ENCODE measurements at regions not wholly inside any gene's neighbourhood (a gene's known extent, or its start where the extent isn't known, plus 50 kb on each side); places are given as distances from the start of the nearest gene placed in this dataset.
"Not testable (repeated sequence)": the region's sequence is repeated elsewhere in the genome, so short reads cannot be mapped to it uniquely, and the experiment has no call there.

DNA sequence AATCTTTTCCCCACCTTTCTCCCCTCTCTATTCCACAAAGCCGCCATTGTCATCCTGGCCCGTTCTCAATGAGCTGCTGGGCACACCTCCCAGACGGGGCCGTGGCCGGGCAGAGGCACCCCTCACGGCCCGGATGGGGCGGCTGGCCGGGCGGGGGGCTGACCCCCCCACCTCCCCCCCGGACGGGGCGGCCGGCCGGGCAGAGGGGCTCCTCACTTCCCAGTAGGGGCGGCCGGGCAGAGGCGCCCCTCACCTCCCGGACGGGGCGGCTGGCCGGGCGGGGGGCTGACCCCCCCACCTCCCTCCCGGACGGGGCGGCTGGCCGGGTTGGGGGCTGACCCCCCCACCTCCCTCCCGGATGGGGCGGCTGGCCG lies 85.6 kb downstream of the OR2B2 start:
- DNase-seq (ENCODE audit: low spot score) = not testable (repeated sequence)

- DNase-seq (ENCODE audit: low spot score) = not testable (repeated sequence)
Measured at GRCh38 chr6:27825848-27826611, 86.2 kb downstream of the OR2B2 start.

GRCh38 chr6:27825025-27825793 lies 87.0 kb downstream of the OR2B2 start:
- DNase-seq (ENCODE audit: low spot score) = no peak

DNA sequence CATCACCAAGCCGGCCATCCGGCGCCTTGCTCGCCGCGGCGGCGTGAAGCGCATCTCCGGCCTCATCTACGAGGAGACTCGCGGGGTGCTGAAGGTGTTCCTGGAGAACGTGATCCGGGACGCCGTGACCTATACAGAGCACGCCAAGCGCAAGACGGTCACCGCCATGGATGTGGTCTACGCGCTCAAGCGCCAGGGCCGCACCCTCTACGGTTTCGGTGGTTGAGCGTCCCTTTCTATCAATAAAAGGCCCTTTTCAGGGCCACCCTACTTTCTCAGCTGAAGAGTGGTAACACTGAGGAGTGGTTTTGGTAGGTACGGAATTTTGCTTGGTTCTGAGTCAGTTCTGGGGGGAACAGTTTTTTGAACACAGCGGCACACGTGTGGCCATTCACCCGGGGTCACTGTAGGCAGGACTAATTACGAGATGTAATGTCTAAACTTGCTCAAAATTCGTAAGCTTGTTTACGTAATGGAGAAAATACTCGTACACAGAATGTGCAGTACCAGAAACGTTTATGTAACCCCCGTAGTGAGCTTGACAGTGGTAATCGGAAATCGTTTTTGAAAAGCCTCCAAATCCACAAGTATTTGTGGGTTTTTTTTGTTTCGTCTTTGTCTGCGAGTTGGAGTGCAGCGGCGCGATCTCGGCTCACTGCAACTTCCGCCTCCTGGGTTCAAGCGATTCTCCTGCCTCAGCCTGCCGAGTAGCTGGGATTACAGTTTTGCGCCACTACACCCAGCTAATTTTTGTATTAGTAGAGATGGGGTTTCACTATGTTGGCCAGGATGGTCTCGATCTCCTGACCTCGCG lies 87.8 kb downstream of the OR2B2 start:
- peak; percentile 43 for DNase-seq (ENCODE audit: low spot score)

DNA sequence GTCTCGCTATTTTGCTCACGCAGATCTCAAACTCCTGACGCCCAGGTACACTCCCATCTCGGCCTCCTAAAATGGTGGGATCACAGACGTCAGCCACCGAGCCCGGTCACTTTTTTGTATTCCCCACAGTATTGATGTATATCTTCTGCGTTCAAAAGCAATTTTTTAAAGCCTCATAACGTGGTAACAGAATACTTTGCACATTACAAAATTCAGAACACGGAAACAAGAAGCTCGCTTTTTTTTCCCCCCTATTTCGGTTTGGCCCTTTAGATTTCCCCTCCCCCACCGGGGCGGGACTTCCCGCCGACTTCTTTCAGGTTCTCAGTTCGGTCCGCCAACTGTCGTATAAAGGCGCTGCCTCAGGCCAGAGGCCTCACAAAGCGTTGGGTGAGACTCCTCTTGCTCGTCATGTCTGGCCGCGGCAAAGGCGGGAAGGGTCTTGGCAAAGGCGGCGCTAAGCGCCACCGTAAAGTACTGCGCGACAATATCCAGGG lies 88.4 kb downstream of the OR2B2 start:
- peak; percentile 78 for DNase-seq (ENCODE audit: low spot score)

- no peak for DNase-seq (ENCODE audit: low spot score)
Measured at GRCh38 chr6:27816906-27817305, 95.3 kb downstream of the OR2B2 start.

DNA sequence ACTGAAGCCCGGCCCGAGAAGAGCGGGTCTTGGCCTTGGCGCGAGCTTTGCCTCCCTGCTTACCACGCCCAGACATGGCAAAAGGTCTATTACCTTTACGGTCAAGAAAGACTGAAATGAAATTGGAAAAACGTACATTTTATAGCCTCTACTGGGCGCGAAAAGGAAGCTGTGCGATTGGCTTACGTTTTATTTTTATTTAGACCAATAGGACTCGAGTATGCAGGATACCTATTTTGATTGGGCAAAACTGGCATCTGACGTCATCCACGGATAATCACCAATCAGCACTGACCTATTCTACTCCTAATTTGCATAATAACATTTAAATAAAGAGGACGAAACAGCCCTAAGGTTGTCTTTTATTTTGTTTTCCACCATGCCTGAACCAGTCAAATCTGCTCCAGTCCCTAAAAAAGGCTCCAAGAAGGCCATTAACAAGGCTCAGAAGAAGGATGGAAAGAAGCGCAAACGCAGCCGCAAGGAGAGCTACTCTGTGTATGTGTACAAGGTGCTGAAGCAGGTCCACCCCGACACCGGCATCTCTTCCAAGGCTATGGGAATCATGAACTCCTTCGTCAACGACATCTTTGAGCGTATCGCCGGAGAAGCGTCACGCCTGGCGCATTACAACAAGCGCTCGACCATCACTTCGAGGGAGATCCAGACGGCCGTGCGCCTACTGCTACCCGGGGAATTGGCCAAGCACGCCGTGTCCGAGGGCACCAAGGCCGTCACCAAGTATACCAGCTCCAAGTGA lies 97.4 kb downstream of the OR2B2 start:
- peak; percentile 94 for DNase-seq (ENCODE audit: low spot score)

DNA sequence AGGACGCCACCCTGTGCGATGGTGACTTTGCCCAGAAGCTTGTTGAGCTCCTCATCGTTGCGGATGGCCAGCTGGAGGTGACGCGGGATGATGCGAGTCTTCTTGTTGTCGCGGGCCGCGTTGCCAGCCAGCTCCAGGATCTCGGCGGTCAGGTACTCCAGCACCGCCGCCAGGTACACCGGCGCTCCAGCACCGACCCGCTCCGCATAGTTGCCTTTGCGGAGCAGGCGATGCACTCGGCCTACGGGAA lies 97.9 kb downstream of the OR2B2 start:
- not testable (repeated sequence) for DNase-seq (ENCODE audit: low spot score)

DNA sequence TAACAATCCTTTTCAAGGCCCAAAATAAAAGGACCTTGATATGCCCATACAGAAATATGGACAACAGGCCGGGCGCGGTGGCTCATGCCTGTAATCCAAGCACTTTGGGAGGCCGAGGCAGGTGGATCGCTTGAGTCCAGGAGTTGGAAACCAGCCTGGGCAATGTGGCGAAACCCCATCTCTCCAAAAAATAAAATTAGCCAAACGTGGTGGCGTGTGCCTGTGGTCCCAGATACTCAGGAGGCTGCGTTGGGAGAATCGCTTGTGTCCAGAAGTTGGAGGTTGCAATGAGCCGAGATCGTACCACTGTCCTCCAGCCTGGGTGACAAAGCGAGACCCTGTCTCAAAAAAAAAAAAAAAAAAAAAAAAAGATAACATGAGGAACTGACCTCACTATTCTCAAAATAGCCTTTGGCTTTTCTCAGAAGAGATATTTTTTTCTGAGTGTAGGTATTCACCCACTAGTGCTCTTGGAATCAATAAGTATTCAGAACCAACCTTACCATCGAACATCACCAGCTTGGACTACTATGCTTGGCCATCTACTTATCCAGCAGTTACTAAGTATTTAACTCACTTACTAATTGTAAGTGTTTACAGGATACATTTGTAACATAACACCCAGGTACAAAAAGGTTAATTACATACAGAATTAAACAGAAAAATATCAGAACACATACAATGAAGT lies 99.2 kb downstream of the OR2B2 start:
- DNase-seq (ENCODE audit: low spot score) = no peak

GRCh38 chr6:27812078-27812804 lies 100.0 kb downstream of the OR2B2 start:
- no peak for DNase-seq (ENCODE audit: low spot score)

GRCh38 chr6:27811451-27811772 lies 100.8 kb downstream of the OR2B2 start:
- no peak for DNase-seq (ENCODE audit: low spot score)

GRCh38 chr6:27810768-27811450 lies 101.3 kb downstream of the OR2B2 start:
- no peak for DNase-seq (ENCODE audit: low spot score)

DNA sequence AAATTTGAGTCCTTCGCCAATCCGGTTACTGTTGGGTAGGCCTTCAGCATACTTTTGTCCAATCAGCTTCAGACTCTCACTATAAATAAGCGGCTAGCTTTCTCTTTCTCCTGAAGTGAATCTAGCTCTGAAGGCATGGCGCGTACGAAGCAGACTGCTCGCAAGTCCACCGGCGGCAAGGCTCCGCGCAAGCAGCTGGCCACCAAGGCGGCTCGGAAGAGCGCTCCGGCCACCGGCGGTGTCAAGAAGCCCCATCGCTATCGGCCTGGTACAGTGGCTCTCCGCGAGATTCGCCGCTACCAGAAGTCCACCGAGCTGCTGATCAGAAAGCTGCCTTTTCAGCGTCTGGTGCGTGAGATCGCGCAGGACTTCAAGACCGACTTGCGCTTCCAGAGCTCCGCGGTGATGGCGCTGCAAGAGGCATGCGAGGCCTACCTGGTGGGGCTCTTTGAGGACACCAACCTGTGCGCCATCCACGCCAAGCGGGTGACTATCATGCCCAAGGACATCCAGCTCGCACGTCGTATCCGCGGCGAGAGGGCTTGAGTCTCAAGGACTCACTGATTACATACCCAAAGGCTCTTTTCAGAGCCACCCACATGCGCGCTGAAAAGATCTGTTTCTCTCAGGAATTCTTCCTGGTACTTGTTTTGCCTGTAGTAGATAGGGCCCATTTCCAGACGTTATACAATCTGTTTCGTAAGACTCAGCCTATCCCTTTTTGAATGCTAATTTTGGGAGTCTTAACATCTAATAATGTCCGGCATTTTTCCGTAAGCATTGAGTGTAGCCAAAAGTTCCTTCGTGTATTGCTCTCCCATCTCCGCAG lies 102.0 kb downstream of the OR2B2 start:
- DNase-seq (ENCODE audit: low spot score) = peak; percentile 95

GRCh38 chr6:27809067-27809938 lies 102.9 kb downstream of the OR2B2 start:
- DNase-seq (ENCODE audit: low spot score) = no peak

GRCh38 chr6:27808242-27809066 lies 103.7 kb downstream of the OR2B2 start:
- peak; percentile 10 for DNase-seq (ENCODE audit: low spot score)

GRCh38 chr6:27807441-27808241 lies 104.6 kb downstream of the OR2B2 start:
- peak; percentile 92 for DNase-seq (ENCODE audit: low spot score)

Data from CD4-positive, alpha-beta T cell treated with Interleukin-2 at 100 ng/mL for 4 hours (primary cell).